SK-N-MC (cell line): ENCODE measurements at regions not wholly inside any gene's neighbourhood (a gene's known extent, or its start where the extent isn't known, plus 50 kb on each side); places are given as distances from the start of the nearest gene placed in this dataset.

ENCODE experiments used
- EZH2 ChIP-seq: fragments of 200-600 bp; sonication (generic); IDR thresholded peaks from one replicate; pipeline ENCODE4 v1.6.1; 2017; ENCODE audit warnings: antibody characterized with exemption
- FOXP2 ChIP-seq: optimal IDR thresholded peaks from 2 replicates; pipeline ENCODE3; 2011; ENCODE audit warnings: mild to moderate bottlenecking, moderate library complexity; ENCODE audit not compliant: insufficient read depth; ENCODE audit errors: extremely low read length, control extremely low read depth
- POLR2AphosphoS5 ChIP-seq: IDR thresholded peaks from 2 replicates; pipeline ENCODE4 v1.6.1; 2012; ENCODE audit warnings: mild to moderate bottlenecking, low read depth, low read length, borderline replicate concordance

GRCh38 chr10:10326116-10326515 is 691.6 kb upstream of the CELF2 start:
- TF ChIP-seq EZH2 (no peak), FOXP2 (no peak), POLR2AphosphoS5 (no peak)
